Fibroblast of lung (primary cell): ENCODE measurements at regions not wholly inside any gene's neighbourhood (a gene's known extent, or its start where the extent isn't known, plus 50 kb on each side); places are given as distances from the start of the nearest gene placed in this dataset.

Experiments
- DNase-seq, 2 donors: peaks; one replicate each; pipeline versions ENCODE4 v3.0.0 to v3.0.0-alpha.2; 2010; ENCODE audit warnings: low read depth in 2 of 2
- H2AFZ ChIP-seq: 2 replicates; pipeline ENCODE4 v1.5.1; 2012; ENCODE audit warnings: low read length, control low read depth, inconsistent platforms
- H3K27ac ChIP-seq: 2 replicates; pipeline ENCODE4 v1.5.1; 2011; ENCODE audit warnings: low read length, control low read depth; ENCODE audit not compliant: insufficient read depth
- H3K27me3 ChIP-seq: 2 replicates; pipeline ENCODE4 v1.5.1; 2011; ENCODE audit warnings: mild to moderate bottlenecking, low read length; ENCODE audit not compliant: control insufficient read depth, insufficient read depth
- H3K36me3 ChIP-seq: 2 replicates; pipeline ENCODE4 v1.5.1; 2011; ENCODE audit warnings: low read length; ENCODE audit not compliant: control insufficient read depth, insufficient read depth
- H3K4me1 ChIP-seq: 2 replicates; pipeline ENCODE4 v1.5.1; 2011; ENCODE audit warnings: low read length; ENCODE audit not compliant: control insufficient read depth, insufficient read depth; ENCODE audit errors: extremely low read depth
- H3K4me2 ChIP-seq: 2 replicates; pipeline ENCODE4 v1.5.1; 2011; ENCODE audit warnings: low read length, control low read depth; ENCODE audit not compliant: insufficient read depth; ENCODE audit errors: extremely low read depth
- H3K4me3 ChIP-seq, 4 experiments: fragments of 200-600 bp in 1 of 4; sonication (generic) in 1 of 4; replicated peaks in 1 of 4; 2 replicates each; pipeline ENCODE4 v1.5.1; 2011 to 2016; ENCODE audit warnings: low read length in 4 of 4, low read depth in 3 of 4, mild to moderate bottlenecking in 3 of 4, control low read depth in 2 of 4, inconsistent platforms in 1 of 4, mixed read lengths in 1 of 4; ENCODE audit not compliant: insufficient read depth in 1 of 4; ENCODE audit errors: control extremely low read depth in 1 of 4
- H3K79me2 ChIP-seq: 2 replicates; pipeline ENCODE4 v1.5.1; 2012; ENCODE audit warnings: mild to moderate bottlenecking, low read length, inconsistent platforms; ENCODE audit not compliant: control insufficient read depth, insufficient read depth
- H3K9ac ChIP-seq: 2 replicates; pipeline ENCODE4 v1.5.1; 2011; ENCODE audit warnings: mild to moderate bottlenecking, low read length, control low read depth; ENCODE audit not compliant: insufficient read depth
- H3K9me3 ChIP-seq: 2 replicates; pipeline ENCODE4 v1.5.1; 2012; ENCODE audit warnings: low read depth, low read length; ENCODE audit not compliant: control insufficient read depth, insufficient read depth
- H4K20me1 ChIP-seq: 2 replicates; pipeline ENCODE4 v1.5.1; 2011; ENCODE audit warnings: low read length; ENCODE audit not compliant: control insufficient read depth, insufficient read depth; ENCODE audit errors: extremely low read depth
- CTCF ChIP-seq, 2 donors: IDR thresholded peaks in 1 of 2; conservative IDR thresholded peaks in 1 of 2; 1 replicate in 1 of 2; 2 replicates in 1 of 2; pipeline ENCODE4 v1.5.1; 2011 to 2012; ENCODE audit warnings: low read length in 2 of 2, control low read depth in 1 of 2, inconsistent platforms in 1 of 2, low read depth in 1 of 2, mild to moderate bottlenecking in 1 of 2
- EZH2 ChIP-seq: IDR thresholded peaks from 2 replicates; pipeline ENCODE4 v1.5.1; 2012; ENCODE audit warnings: low read length, control low read depth, mild to moderate bottlenecking; ENCODE audit errors: missing control alignments

GRCh38 chr13:42466609-42467008, 107.3 kb upstream of the TNFSF11 start:
- Histone ChIP-seq H3K4me3 (no peak overlapping the region), H3K9me3 (no peaks in the 10 kb centered on the region), H3K27ac (no peak overlapping the region), H3K9ac (no peak overlapping the region), H3K4me1 (no peaks in the 10 kb centered on the region), H3K36me3 (no peaks in the 10 kb centered on the region), H3K4me2 (no peak overlapping the region), H4K20me1 (no peaks in the 10 kb centered on the region), H2AFZ (no peak overlapping the region), H3K27me3 (no peaks in the 10 kb centered on the region), H3K79me2 (no peaks in the 10 kb centered on the region)
- DNase-seq = no peak
- TF ChIP-seq CTCF (conservative IDR thresholded peaks at IDR 0.05 in 1 of 2, IDR thresholded peaks at IDR 0.05 in 1 of 2; ENCODE audit: low read depth in 1 of 2, low read length in 2 of 2) (no peak), EZH2 (no peak)

- DNase-seq = peak; percentile 23 to 97
Measured at GRCh38 chr13:42474954-42475353, 99.0 kb upstream of the TNFSF11 start.

GRCh38 chr13:42477596-42478190, 96.3 kb upstream of the TNFSF11 start:
- TF ChIP-seq EZH2 = no peak
- no peak for TF ChIP-seq CTCF (conservative IDR thresholded peaks at IDR 0.05 in 1 of 2, IDR thresholded peaks at IDR 0.05 in 1 of 2; ENCODE audit: low read depth in 1 of 2, low read length in 2 of 2)
- H4K20me1 ChIP-seq = no peaks in the 10 kb centered on the region
- H3K4me3 ChIP-seq = no peak overlapping the region
- H3K36me3 ChIP-seq = no peaks in the 10 kb centered on the region
- H3K9me3 ChIP-seq = no peaks in the 10 kb centered on the region
- H3K4me2 ChIP-seq = no peak overlapping the region
- no peaks in the 10 kb centered on the region for H3K4me1 ChIP-seq
- H3K9ac ChIP-seq = no peak overlapping the region
- H3K79me2 ChIP-seq = no peaks in the 10 kb centered on the region
- no peak overlapping the region for H3K27ac ChIP-seq
- no peaks in the 10 kb centered on the region for H3K27me3 ChIP-seq
- peak in 1 of 2 donors; percentile 85 for DNase-seq
- H2AFZ ChIP-seq = no peak overlapping the region

More at GRCh38 chr13:42474954-42475353, 99.0 kb upstream of the TNFSF11 start:
- Histone ChIP-seq H3K4me2 (no peak overlapping the region), H3K9ac (no peak overlapping the region), H3K79me2 (no peaks in the 10 kb centered on the region), H3K4me3 (no peak overlapping the region), H3K36me3 (no peaks in the 10 kb centered on the region), H3K27me3 (no peaks in the 10 kb centered on the region), H3K27ac (no peak overlapping the region), H3K9me3 (no peaks in the 10 kb centered on the region), H2AFZ (no peak overlapping the region), H3K4me1 (no peaks in the 10 kb centered on the region), H4K20me1 (no peaks in the 10 kb centered on the region)
- no peak for TF ChIP-seq EZH2
- TF ChIP-seq CTCF (conservative IDR thresholded peaks at IDR 0.05 in 1 of 2, IDR thresholded peaks at IDR 0.05 in 1 of 2; ENCODE audit: low read depth in 1 of 2, low read length in 2 of 2) = no peak
